A549 (cell line): ENCODE measurements at regions not wholly inside any gene's neighbourhood (a gene's known extent, or its start where the extent isn't known, plus 50 kb on each side); places are given as distances from the start of the nearest gene placed in this dataset.

Experiments
- ATAC-seq, 2 experiments: fragments of 200-7000 bp in 1 of 2; fragments of >200 bp in 1 of 2; cut with Nextera tagmentation in 1 of 2; cut with Tn5 transposase in 1 of 2; 3 replicates each; pipeline versions ENCODE4 v1.8.0 to v1.9.1; 2018 to 2020; ENCODE audit warnings: mild to moderate bottlenecking in 1 of 2, moderate library complexity in 1 of 2
- CTCF ChIA-PET: fragments of 300-600 bp; sonication (Branson Sonifier 250); formaldehyde crosslinking; extraction: SDS; loops from one replicate; lab custom pipeline; 2021; ENCODE audit warnings: antibody characterized with exemption, inconsistent platforms; lab: Yijun Ruan, JAX
- POLR2A ChIA-PET: fragments of 350-600 bp; formaldehyde crosslinking; extraction: SDS; loops from one replicate; lab custom pipeline; 2021; ENCODE audit warnings: antibody characterized with exemption, inconsistent platforms; lab: Yijun Ruan, JAX
- DNase-seq, 2 experiments: peaks; one replicate each; pipeline versions ENCODE4 v3.0.0 to v3.0.0-alpha.2; 2011 to 2016; ENCODE audit warnings: low read depth in 1 of 2, low spot score in 1 of 2
- FAIRE-seq: peaks from 2 replicates; lab custom pipeline; 2011; peaks lifted over from hg19 to GRCh38; lab: Jason Lieb, UNC
- H3K27ac ChIP-seq, 2 experiments: fragments of >200 bp; sonication (Bioruptor Twin); formaldehyde crosslinking; 3 replicates each; pipeline ENCODE4 v1.5.1; 2016 to 2017
- H3K4me1 ChIP-seq: fragments of >200 bp; sonication (Bioruptor Twin); formaldehyde crosslinking; 3 replicates; pipeline ENCODE4 v1.6.1; 2016
- H3K4me2 ChIP-seq: fragments of >200 bp; sonication (Bioruptor Twin); formaldehyde crosslinking; 3 replicates; pipeline ENCODE4 v1.6.1; 2016
- H3K4me3 ChIP-seq: fragments of >200 bp; sonication (Bioruptor Twin); formaldehyde crosslinking; 3 replicates; pipeline ENCODE4 v1.5.1; 2016
- H3K9me3 ChIP-seq: fragments of >200 bp; sonication (Bioruptor Twin); formaldehyde crosslinking; 3 replicates; pipeline ENCODE4 v1.6.1; 2016
- BHLHE40 ChIP-seq: IDR thresholded peaks from 2 replicates; pipeline ENCODE4 v1.6.1; 2012; ENCODE audit warnings: low read depth, low read length, inconsistent platforms
- CBX8 ChIP-seq: fragments of 200-600 bp; sonication (generic); IDR thresholded peaks from 2 replicates; pipeline ENCODE4 v1.6.1; 2016
- CEBPB ChIP-seq, 2 experiments: fragments of >200 bp in 1 of 2; sonication (Bioruptor Twin) in 1 of 2; formaldehyde crosslinking in 1 of 2; IDR thresholded peaks; 2 replicates each; pipeline ENCODE4 v1.6.1; 2012 to 2016
- CHD2 ChIP-seq: fragments of 150-350 bp; IDR thresholded peaks from 2 replicates; pipeline ENCODE4 v1.6.1; 2014; ENCODE audit warnings: low read length; ENCODE audit not compliant: partially characterized antibody
- CTCF ChIP-seq: fragments of >200 bp; sonication (Bioruptor Twin); formaldehyde crosslinking; IDR thresholded peaks from 3 replicates; pipeline ENCODE4 v1.5.1; 2016
- E2F6 ChIP-seq: IDR thresholded peaks from 2 replicates; pipeline ENCODE4 v1.6.1; 2012; ENCODE audit warnings: low read depth, borderline replicate concordance
- EHF ChIP-seq: fragments of 250-450 bp; sonication (Bioruptor Pico); IDR thresholded peaks from 2 replicates; pipeline ENCODE4 v1.5.0; 2020; ENCODE audit warnings: mild to moderate bottlenecking
- EP300 ChIP-seq, 2 experiments: fragments of >200 bp; sonication (Bioruptor Twin); formaldehyde crosslinking; IDR thresholded peaks; 2 replicates in 1 of 2; 3 replicates in 1 of 2; pipeline ENCODE4 v1.6.1; 2016 to 2017
- FOXS1 ChIP-seq: fragments of 250-450 bp; sonication (Bioruptor Pico); IDR thresholded peaks from 2 replicates; pipeline ENCODE4 v1.5.0; 2020; ENCODE audit warnings: mild to moderate bottlenecking, moderate library complexity
- HEYL ChIP-seq: fragments of 250-450 bp; sonication (Bioruptor Pico); IDR thresholded peaks from 2 replicates; pipeline ENCODE4 v1.8.0; 2021; ENCODE audit warnings: mild to moderate bottlenecking, moderate library complexity
- HMGXB4 ChIP-seq: fragments of 250-450 bp; sonication (Bioruptor Pico); IDR thresholded peaks from 2 replicates; pipeline ENCODE4 v1.5.0; 2021; ENCODE audit warnings: mild to moderate bottlenecking, moderate library complexity, borderline replicate concordance
- JUN ChIP-seq, 2 experiments: fragments of >200 bp; sonication (Bioruptor Twin); formaldehyde crosslinking; IDR thresholded peaks; 2 replicates in 1 of 2; 3 replicates in 1 of 2; pipeline ENCODE4 v1.6.1; 2016 to 2017
- KDM1A ChIP-seq: fragments of 200-600 bp; sonication (generic); IDR thresholded peaks from 2 replicates; pipeline ENCODE4 v1.6.1; 2016; ENCODE audit warnings: low read depth, mild to moderate bottlenecking
- MAZ ChIP-seq: fragments of 150-350 bp; IDR thresholded peaks from 2 replicates; pipeline ENCODE4 v1.6.1; 2014; ENCODE audit warnings: antibody characterized with exemption, low read depth, low read length, borderline replicate concordance
- MYC ChIP-seq: IDR thresholded peaks from 2 replicates; pipeline ENCODE4 v1.6.1; 2012; ENCODE audit warnings: mild to moderate bottlenecking, inconsistent platforms, low read length, improper control_type of control experiment, borderline replicate concordance
- POLR2AphosphoS2 ChIP-seq: conservative IDR thresholded peaks from 2 replicates; pipeline ENCODE4 v1.6.1; 2012; ENCODE audit warnings: low read length, improper control_type of control experiment, inconsistent platforms
- RCOR1 ChIP-seq: fragments of 150-350 bp; IDR thresholded peaks from 2 replicates; pipeline ENCODE4 v1.6.1; 2014; ENCODE audit warnings: antibody characterized with exemption, low read length, low read depth
- REST ChIP-seq: fragments of 200-600 bp; sonication (generic); IDR thresholded peaks from 2 replicates; pipeline ENCODE4 v1.6.1; 2016; ENCODE audit warnings: antibody characterized with exemption, mild to moderate bottlenecking, moderate library complexity
- RNF2 ChIP-seq: fragments of 200-600 bp; sonication (generic); IDR thresholded peaks from 2 replicates; pipeline ENCODE4 v1.6.1; 2016; ENCODE audit warnings: low read depth, mild to moderate bottlenecking, antibody characterized with exemption, moderate library complexity, borderline replicate concordance
- USF2 ChIP-seq: fragments of 450-650 bp; IDR thresholded peaks from 2 replicates; pipeline ENCODE4 v1.6.1; 2014; ENCODE audit warnings: antibody characterized with exemption
- ZC3H11A ChIP-seq: fragments of 450-650 bp; IDR thresholded peaks from 2 replicates; pipeline ENCODE4 v1.6.1; 2014; ENCODE audit warnings: antibody characterized with exemption, mild to moderate bottlenecking
- ZNF302 ChIP-seq: fragments of 250-450 bp; sonication (Bioruptor Pico); IDR thresholded peaks from 2 replicates; pipeline ENCODE4 v1.9.0; 2021; ENCODE audit warnings: inconsistent platforms, mild to moderate bottlenecking, moderate library complexity
- ZSCAN20 ChIP-seq: fragments of 250-450 bp; sonication (Bioruptor Pico); IDR thresholded peaks from 2 replicates; pipeline ENCODE4 v1.8.0; 2022; ENCODE audit warnings: mild to moderate bottlenecking, moderate library complexity
- WGBS: methylation state at CpG from one replicate; pipeline ENCODE4 v1.1.6; 2017; ENCODE audit errors: missing lambda C conversion rate; 5-methylcytosine and 5-hydroxymethylcytosine counted together

- ChIA-PET POLR2A (no interaction called here), CTCF (no interaction called here)
- Histone ChIP-seq H3K4me1 (peaks cover 5% of the 10 kb centered on the region), H3K4me3 (no peak overlapping the region), H3K27ac (no peak overlapping the region), H3K4me2 (no peak overlapping the region), H3K9me3 (no peaks in the 10 kb centered on the region)
- ATAC-seq, result no peak
- no peak for FAIRE-seq
- 72% methylated on average over 3 of the region's 3 CpGs for WGBS
- DNase-seq, result no peak
- TF ChIP-seq EP300 (IDR thresholded peaks at IDR 0.05), result no peak
- TF ChIP-seq FOXS1, result no peak
- TF ChIP-seq HEYL (CRISPR knock-in tag), result no peak
- TF ChIP-seq RNF2, result no peak
- no peak for TF ChIP-seq MAZ
- TF ChIP-seq MYC, result no peak
- TF ChIP-seq E2F6, result no peak
These were observed 185.8 kb upstream of the CCN2 start for GRCh38 chr6:132136981-132137380.

GRCh38 chr6:132135409-132135808, 184.2 kb upstream of the CCN2 start:
- Histone ChIP-seq H3K27ac (no peak overlapping the region), H3K4me1 (peaks cover 13% of the 10 kb centered on the region), H3K4me2 (no peak overlapping the region), H3K9me3 (no peaks in the 10 kb centered on the region), H3K4me3 (no peak overlapping the region)
- no peak for DNase-seq
- ChIA-PET CTCF (no interaction called here), POLR2A (no interaction called here)
- ATAC-seq, result no peak
- FAIRE-seq, result no peak
- whole genome bisulfite sequencing, result 91% methylated on average over 6 of the region's 6 CpGs
- TF ChIP-seq USF2 (no peak), POLR2AphosphoS2 (no peak), ZC3H11A (no peak), ZSCAN20 (CRISPR knock-in tag) (no peak), CEBPB (IDR thresholded peaks at IDR 0.05) (no peak), EP300 (IDR thresholded peaks at IDR 0.05) (no peak), ZNF302 (CRISPR knock-in tag) (no peak)

GRCh38 chr6:132133736-132134445, 182.7 kb upstream of the CCN2 start:
- H3K4me1 ChIP-seq, result peaks cover 13% of the 10 kb centered on the region
- FAIRE-seq (no peak), DNase-seq (no peak), ATAC-seq (no peak)
- H3K27ac ChIP-seq, result no peak overlapping the region
- no peaks in the 10 kb centered on the region for H3K9me3 ChIP-seq
- CTCF ChIA-PET, result interaction anchor here (1.5 kb wide), 1 partner anchor 183 kb away, joined by 4 read pairs; the partner anchor contains the start of gene CCN2
- POLR2A ChIA-PET, result interaction anchor here (1.6 kb wide), 1 partner anchor 182 kb away, joined by 6 read pairs; the partner anchor contains the start of gene CCN2
- H3K4me2 ChIP-seq, result no peak overlapping the region
- WGBS, result 76% methylated on average over 5 of the region's 5 CpGs
- no peak overlapping the region for H3K4me3 ChIP-seq
- no peak for TF ChIP-seq REST
- TF ChIP-seq CTCF, result no peak
- TF ChIP-seq MAZ, result no peak
- no peak for TF ChIP-seq RCOR1
- no peak for TF ChIP-seq CEBPB (IDR thresholded peaks at IDR 0.05)
- no peak for TF ChIP-seq EHF (CRISPR knock-in tag)
- TF ChIP-seq JUN (IDR thresholded peaks at IDR 0.05), result no peak
- TF ChIP-seq USF2, result no peak
- no peak for TF ChIP-seq ZC3H11A
- TF ChIP-seq CHD2, result no peak
- no peak for TF ChIP-seq HEYL (CRISPR knock-in tag)
- no peak for TF ChIP-seq HMGXB4 (CRISPR knock-in tag)
- TF ChIP-seq CBX8, result no peak
- TF ChIP-seq BHLHE40, result no peak
- TF ChIP-seq KDM1A, result no peak
